UCSD-AML1 (cell line): ENCODE measurements at regions not wholly inside any gene's neighbourhood (a gene's known extent, or its start where the extent isn't known, plus 50 kb on each side); places are given as distances from the start of the nearest gene placed in this dataset.
"Not testable (repeated sequence)": the region's sequence is repeated elsewhere in the genome, so short reads cannot be mapped to it uniquely, and the experiment has no call there.

Source experiments
- DNase-seq: peaks from one replicate; lab custom pipeline; 2025; ENCODE audit not compliant: unreplicated experiment; lab: John Stamatoyannopoulos, UW

DNA sequence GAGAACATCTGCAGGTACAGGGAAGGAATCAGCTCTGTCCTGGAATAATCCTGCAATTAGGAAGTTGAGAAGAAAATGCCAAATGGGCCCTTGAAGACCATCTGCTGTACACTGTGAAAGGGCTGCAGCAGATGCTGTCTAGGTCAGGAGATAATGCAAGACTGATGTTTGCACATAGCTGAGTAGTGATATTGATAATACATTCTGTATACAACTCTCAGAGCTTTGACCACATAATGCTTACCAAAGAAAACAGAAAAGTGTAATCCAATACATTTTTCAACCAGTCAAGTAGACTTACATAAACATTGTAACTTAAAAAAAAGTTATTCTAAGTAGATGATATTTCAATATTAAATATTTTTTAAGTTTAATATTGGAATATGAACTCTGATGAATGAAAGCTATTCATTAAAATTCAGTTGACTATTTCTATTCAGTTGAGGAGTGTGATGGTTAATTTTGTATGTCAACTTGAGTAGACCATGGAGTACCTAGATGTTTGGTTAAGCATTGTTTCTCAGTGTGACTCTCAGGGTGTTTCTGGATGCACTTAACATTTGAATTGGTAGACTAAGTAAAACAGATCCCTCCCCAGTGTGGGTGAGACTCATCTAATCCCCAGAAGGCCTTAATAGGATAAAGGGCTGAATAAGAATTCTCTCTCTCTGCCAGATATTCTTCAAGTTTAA is 380.1 kb upstream of the PRR16 start:
- DNase-seq, result no peak

GRCh38 chr5:120084543-120084870 is 379.6 kb upstream of the PRR16 start:
- no peak for DNase-seq

GRCh38 chr5:120086081-120086480 is 378.0 kb upstream of the PRR16 start:
- no peak for DNase-seq

DNA sequence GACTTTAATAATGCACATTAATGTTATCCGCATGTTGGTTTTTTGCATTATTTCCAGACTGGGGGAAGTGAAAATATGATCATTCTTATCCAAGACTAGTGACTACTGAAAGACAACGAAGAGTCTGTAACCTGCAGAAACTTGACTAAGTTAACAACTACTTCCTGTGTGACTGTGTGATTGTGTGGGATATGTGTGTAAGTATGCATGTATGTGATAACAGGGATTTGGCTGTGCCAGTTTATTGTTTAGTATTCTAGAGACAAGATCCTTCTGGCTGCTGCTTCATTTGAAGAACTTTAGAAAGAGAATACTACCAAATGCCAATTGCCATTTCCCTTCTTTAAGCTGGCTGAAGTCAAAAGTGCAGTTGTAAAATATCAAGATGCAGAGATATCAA is 375.7 kb upstream of the PRR16 start:
- DNase-seq, result no peak

DNA sequence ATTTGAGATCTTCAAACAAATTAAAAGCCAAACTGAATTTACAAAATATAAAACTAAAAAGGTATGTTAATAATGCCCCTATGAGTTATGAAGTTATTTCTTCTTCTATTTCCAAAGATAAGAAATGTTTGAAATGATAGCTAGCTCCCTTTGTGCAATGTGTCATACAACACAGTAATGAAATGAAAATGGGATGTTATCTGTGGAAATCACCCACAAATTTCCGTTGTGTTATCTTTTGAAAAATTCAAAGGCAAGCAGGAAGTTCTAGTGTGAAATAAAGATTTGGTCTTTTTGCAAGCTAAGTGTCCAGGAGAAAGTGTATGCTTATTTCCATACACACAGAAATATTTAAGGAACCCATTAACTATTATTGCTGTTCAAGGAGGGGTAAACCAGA is 375.3 kb upstream of the PRR16 start:
- no peak for DNase-seq

DNA sequence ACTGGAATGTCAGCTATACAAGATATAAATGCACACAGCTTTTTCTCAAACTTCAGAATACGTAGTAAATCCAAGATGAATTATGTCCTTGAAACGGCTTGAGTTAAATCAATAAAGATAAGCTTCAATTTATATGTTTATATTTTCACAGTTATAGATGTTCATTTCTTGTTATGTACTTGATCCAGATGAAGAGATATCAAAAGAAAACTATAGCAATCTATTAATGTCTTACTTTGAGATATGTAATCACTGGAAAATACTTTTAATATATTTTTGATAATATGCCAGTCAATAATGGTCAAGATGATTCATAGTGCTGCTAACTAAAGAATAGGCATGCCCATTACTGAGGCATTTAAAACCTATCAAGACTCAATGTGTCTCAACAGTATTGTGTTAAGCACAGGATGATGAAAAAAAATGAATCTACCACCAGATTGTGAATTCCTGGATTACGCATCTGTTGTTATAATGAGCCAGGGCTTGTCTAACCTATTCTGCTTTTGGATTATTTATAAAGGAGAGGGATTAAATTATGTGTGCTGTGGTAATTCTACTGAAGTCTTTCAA is 372.6 kb upstream of the PRR16 start:
- no peak for DNase-seq

DNA sequence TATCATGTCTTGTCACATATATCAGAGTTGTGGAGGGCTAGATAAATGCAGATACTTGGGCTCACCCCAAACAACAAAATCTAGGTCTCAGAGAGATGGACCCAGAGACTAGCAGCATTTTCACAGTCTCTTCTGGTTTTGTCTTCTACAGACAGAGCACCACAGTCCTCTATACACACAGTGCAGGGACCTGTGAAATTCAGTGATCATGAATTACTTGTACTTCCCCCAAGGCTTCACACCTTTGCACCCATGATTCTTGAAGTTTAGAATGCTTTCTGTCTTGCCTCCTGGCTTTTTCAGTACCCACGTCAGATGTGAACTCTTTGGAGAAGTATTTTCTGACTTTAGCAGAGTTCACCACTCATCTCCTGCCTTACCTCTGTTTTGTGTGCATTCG is 371.5 kb upstream of the PRR16 start:
- no peak for DNase-seq

- peak; percentile 43 for DNase-seq
Measured at GRCh38 chr5:120093178-120093577, 370.9 kb upstream of the PRR16 start.

- DNase-seq, result no peak
Measured at GRCh38 chr5:120096413-120096812, 367.7 kb upstream of the PRR16 start.

DNA sequence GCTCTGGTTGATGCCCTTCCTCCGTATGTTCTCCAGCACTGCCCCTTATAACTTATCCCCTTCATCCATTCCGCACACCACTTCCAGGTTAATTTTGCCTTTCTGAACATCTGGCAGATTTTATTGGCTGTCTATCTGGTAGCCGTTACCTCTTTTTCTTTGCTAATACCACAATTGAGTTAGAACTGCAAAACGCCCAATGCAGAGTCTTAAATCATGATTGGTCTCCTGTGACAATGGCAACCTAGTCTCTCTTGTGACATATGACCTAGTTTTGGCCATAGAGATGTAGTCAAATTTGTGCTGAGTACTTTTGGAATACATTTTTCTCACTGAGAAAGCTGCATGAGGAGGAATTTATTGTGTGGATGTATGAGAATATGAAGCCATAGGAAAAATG is 365.7 kb upstream of the PRR16 start:
- no peak for DNase-seq

GRCh38 chr5:120098902-120099535 is 365.1 kb upstream of the PRR16 start:
- DNase-seq, result no peak

DNA sequence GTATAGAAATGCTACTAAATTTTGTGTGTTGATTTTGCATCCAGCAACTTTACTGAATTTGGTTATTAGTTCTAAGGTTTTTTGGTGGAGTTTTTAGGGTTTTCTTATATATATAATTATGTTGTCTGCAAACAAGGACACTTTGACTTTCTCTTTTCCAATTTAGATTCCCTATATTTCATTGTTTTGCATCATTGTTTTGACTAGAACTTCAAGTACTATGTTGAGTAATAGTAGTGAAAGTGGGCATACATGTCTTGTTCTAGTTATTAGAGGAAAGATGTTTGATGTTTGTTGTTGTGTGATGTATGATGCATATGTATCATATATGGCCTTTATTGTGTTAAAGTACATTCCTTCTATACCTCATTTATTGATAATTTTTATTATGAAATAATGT is 362.3 kb upstream of the PRR16 start:
- DNase-seq, result no peak

GRCh38 chr5:120103495-120103894 is 360.6 kb upstream of the PRR16 start:
- no peak for DNase-seq

GRCh38 chr5:120106912-120107525 is 357.1 kb upstream of the PRR16 start:
- DNase-seq, result no peak

DNA sequence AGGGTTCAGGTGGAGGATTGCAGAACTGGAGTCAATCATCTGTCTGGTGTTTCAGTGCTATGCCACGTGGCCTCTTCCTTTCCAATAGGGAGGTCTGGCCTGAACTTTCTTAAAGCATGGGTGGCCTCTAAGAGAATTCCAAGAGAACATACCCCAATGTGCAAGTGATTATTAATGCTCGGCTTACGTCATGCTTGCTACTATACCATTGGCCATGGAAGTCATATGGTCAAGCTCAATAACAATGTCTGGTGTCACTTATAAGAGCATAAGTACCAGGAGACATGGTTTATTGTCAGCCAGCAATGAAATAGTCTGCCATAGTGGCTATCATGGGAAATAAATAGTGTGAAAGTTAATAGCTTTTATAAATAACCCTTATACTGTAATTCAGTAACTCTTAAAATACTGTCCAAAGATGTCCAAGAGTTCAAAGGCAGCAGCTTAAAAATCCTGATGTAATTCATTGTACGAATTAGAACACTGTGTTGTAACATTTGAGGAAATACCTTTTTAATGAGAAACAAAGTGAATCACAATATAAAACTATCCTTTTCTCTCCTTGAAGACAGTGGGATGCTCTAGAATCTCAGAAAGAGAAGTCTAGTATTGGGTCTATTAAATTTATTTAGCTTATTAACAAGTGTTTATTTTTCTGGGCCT is 355.4 kb upstream of the PRR16 start:
- DNase-seq, result no peak

- no peak for DNase-seq
Measured at GRCh38 chr5:120122703-120123102, 341.4 kb upstream of the PRR16 start.

DNA sequence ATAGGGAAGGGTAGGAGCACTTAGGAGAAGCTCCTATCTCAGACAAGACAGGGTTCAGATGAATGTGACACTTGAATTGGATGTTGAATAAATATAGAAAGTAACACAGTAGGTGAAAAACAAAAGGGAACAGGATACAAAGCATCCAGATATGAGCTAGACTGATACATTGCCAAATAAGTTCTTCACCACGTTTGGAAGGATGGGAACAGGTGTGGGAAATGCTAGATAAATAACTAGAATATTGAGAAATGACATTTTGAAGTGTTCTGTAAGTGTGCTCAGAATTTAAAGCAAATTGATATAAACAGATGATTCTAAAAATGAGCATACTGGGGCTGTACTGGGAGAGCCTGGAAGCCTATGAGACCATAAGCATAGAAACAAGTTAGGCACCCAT is 340.1 kb upstream of the PRR16 start:
- DNase-seq, result no peak

DNA sequence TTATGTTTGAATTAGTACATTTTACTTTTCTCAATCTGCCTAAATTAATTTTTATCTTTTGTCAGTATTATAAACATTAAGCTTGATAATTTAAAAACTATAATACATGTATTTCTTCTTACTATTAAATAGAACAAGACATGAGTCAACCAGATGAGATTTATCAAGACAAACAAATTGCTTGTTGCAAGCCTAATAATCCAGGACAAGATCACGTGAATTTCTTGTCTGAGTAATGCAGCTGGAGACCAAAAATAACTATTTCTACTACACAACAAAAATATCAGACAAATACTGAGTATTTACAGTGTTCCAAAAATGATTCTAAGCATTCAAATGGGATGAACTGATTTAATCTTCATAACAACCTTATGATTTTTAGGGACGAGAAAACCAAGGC is 339.1 kb upstream of the PRR16 start:
- DNase-seq, result no peak

DNA sequence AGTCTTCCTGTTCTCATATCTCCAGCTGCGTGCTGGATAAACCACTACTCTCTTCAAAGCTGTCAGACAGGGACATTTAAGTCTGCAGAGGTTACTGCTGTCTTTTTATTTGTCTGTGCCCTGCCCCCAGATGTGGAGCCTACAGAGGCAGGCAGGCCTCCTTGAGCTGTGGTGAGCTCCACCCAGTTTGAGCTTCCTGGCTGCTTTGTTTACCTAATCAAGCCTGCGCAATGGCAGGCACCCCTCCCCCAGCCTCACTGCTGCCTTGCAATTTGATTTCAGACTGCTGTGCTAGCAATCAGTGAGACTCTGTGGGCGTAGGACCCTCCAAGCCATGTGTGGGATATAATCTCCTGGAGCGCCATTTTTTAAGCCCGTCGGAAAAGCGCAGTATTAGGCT is 331.8 kb upstream of the PRR16 start:
- not testable (repeated sequence) for DNase-seq

DNA sequence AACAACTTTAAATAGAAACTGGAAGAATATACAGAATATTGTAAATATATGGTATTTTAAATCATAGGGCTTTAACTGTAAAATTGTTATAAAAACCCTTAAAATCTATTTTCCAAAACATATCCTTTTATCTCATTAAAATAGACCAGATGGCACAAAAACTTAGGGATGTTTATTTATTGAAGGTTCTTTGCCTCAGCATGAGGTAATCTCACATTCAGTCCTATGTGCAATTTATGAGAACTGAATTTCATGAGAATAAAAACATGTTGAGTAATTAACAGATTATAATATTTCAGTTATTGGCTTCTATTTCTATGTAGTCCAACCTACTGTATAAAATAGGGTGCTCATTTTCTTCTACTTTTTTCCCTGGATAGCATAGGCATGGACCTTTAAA is 329.2 kb upstream of the PRR16 start:
- no peak for DNase-seq

DNA sequence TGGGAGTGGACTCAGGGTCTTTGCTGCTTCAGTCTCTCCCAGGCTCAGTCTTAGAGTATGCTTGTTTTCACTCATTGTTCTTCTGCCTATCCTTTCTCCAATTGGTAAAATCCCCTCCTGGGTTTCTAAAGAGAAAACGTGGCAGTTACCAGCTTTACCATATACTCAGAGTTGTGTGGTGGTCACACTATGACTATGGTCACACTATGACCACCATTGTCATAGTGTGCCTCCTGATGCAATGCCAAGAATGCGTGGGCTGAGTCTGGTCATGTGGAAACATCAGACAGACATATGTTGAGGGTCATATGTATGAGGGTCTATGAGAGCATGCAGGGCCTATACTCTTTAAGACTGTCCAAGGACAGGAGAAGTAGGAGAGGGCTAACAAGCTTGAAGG is 326.5 kb upstream of the PRR16 start:
- DNase-seq, result no peak

DNA sequence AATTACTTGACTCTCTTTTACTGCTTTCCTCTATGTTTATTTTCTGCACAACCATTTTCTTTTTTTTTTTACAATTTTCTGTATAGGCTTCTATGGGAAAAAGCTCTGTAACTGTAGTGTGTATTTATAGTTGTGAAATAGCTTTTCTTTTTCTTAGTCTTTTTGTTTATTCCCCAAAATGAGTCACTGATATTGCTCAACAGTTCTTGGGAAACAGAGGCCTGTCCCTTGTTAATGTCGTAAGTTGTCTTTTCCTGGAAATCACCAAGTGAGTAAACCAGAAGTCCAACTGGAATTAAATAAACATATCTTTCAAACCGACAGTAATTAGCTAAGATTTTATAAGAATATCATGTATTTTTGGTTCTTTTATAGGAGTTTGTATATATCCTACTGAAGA is 325.1 kb upstream of the PRR16 start:
- no peak for DNase-seq
